ENCODE measurements at regions not wholly inside any gene's neighbourhood (a gene's known extent, or its start where the extent isn't known, plus 50 kb on each side); places are given as distances from the start of the nearest gene placed in this dataset.

GRCh38 chr4:133584714-133585113 lies 435.6 kb downstream of the PCDH10 start:
- TF ChIP-seq CTCF (IDR thresholded peaks at IDR 0.05; ENCODE audit: insufficient read depth, low read length): no peak
- no peak for TF ChIP-seq REST (IDR thresholded peaks at IDR 0.05; ENCODE audit: insufficient replicate concordance, low read depth)
- TF ChIP-seq POLR2AphosphoS5 (IDR thresholded peaks at IDR 0.05; ENCODE audit: low read depth): no peak
- no peak for TF ChIP-seq SPI1 (IDR thresholded peaks at IDR 0.05; ENCODE audit: borderline replicate concordance, low read depth)
